ENCODE measurements at regions not wholly inside any gene's neighbourhood (a gene's known extent, or its start where the extent isn't known, plus 50 kb on each side); places are given as distances from the start of the nearest gene placed in this dataset.
"Not testable (repeated sequence)": the region's sequence is repeated elsewhere in the genome, so short reads cannot be mapped to it uniquely, and the experiment has no call there.

DNA sequence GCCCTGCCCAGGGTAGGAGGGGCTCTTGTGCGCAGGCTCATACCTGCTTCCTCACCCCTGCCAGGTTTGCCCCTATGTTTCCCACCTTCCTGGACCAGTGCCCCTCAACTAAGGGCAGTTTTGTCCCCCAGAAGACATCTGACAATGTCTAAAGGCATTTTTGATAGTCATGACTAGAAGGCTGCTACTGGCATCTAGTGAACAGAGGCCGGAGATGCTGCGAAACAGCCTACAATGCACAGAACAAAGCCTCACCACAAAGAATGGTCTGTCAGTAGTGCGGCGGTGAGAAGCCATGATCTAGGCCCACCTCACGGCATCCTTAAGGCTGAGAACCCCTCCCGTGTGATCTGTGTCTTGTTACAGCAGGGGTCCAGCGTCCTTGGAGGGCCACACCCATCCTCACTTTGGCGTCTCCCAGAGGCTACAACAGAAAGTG lies 96.0 kb downstream of the TMEM17 start:
- no peak for FAIRE-seq

GRCh38 chr2:62409442-62409841 lies 96.6 kb downstream of the TMEM17 start:
- no peak for FAIRE-seq

- no peak for FAIRE-seq
Observed at GRCh38 chr2:62408241-62408677, 97.7 kb downstream of the TMEM17 start.

- FAIRE-seq, result no peak
Observed at GRCh38 chr2:62407838-62408237, 98.2 kb downstream of the TMEM17 start.

DNA sequence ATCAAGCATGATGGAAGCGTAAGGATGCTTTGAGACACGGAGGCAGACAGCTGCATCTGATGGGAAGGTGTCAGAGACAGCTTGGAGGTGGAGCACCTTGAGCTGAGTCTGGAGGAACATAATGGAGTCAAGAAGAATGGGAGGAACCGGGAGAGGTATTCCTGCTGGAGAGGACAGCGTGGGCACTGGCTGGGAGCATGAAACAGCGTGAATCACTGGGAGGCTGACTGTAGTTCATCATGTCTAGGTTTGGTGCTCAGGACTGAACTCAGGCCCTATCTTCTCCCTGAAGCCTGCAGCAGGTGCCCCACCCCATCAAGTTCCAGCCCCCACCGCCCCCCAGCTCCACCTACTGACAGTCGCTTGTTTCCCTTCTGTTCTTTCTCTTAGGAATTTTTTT lies 98.6 kb downstream of the TMEM17 start:
- no peak for FAIRE-seq

DNA sequence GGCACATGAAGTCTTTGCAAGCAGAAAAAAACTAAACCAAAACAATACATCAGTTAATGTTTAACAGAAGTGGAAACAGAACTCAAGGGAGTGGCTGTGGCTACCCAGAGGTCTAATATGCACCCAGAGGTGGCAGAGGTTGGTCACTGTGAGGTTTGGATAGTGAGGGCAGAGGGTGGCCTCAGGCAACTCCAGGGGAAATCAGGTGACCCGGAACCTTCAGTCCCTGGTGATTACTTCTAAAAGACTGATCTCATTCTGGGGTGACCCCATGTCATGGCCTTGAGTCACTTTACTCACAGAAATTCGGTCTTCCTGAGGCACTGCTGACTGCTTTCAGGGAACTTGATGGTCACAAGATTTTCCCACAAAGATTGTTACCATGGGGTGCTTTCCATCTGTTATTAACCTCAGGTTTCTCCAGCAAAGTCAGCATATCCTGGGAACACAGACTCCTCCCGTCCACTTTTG lies 99.4 kb downstream of the TMEM17 start:
- FAIRE-seq, result no peak

DNA sequence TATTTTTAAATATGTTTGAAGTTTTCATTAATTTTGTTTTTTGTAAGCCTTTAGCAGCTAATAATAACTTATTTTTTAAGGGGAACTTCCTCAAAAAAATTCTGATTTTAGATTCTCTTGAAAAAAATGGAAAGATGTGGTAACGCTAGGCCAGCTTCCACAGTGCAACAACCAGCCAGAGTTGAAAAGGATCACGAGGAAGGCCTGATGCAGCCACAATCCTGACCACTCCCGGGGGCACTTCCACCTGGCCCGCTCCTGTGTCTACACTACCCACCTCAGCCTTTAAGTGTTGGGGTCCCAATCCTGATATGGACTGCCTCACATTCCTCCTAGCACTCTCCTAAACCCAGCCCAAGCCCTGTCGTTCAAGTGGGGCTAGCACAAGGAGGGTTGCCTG lies 101.1 kb downstream of the TMEM17 start:
- FAIRE-seq, result no peak

DNA sequence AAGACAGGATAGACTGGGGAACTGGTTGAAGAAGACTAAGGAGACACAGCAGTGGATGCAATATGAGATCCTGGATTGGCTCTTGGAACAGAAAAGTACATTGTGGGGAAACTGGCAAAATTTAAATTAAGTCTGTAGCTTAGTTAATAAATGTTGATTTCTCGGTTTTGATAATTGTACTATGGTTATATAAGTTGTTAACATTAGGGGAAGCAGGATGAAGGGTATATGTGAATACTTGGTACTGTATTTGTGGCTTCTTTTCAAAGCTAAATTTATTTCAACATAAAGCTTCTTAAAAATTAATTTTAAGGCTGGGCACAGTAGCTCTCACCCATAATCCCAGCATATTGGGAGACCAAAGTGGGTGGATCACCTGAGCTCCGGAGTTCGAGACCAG lies 103.8 kb downstream of the TMEM17 start:
- no peak for FAIRE-seq

DNA sequence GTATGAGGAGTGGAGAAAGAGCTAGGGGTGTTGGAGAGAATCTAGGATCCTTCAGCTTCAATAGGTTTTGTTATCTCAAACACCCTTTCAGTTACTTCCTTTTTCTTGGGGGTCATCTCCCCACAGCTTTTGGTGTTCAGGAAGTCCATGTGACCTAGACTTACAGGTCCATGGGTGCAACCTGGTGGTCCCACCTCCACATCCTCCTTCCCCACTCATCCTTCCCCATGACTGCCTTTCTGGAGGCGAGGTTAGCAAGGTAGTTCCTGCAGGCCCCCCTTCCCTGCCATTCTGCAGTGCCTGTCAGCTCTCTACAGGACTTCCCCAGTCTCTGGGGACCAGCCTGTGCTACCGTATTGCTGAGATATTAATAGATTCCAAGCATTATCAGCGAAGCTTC lies 107.6 kb downstream of the TMEM17 start:
- no peak for FAIRE-seq

DNA sequence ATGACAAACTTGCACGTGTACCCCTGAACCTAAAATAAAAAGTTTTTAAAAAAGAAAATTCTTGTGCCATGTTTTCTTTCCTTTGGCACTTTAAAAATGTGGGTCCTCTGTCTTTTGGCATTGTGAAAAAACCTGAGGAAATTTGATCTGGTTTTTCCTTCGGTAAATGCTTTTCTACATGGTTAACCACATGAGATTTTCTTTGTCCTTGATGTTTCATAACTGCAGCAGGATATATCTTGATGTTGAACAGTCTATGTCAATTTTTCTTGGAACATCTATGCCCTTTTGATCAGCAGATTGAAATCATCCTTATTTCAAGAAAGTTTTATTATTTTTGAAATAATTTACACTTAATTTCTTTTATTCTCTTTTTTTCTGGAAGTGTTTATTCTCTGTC lies 109.1 kb downstream of the TMEM17 start:
- no peak for FAIRE-seq

DNA sequence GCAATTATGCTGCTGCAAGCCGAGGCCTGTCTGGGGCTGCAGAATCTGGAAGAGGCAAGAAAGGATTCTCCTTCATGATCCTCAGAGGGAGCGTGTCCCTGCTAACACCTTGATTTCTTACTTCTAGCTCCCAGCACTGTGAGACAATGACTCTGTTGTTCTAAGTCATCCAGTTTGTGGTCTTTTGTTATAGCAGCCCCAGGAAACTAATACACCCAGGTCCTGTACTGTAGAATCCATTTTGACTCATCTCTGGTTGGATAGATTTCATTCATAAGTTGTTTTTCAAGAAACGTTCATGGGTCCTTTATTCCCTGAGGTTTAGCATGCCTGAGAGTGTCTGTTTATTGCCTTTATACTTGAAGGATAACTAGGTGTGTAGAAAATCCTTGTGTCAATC lies 112.7 kb downstream of the TMEM17 start:
- FAIRE-seq, result no peak

GRCh38 chr2:62391696-62392095 lies 114.3 kb downstream of the TMEM17 start:
- no peak for FAIRE-seq

DNA sequence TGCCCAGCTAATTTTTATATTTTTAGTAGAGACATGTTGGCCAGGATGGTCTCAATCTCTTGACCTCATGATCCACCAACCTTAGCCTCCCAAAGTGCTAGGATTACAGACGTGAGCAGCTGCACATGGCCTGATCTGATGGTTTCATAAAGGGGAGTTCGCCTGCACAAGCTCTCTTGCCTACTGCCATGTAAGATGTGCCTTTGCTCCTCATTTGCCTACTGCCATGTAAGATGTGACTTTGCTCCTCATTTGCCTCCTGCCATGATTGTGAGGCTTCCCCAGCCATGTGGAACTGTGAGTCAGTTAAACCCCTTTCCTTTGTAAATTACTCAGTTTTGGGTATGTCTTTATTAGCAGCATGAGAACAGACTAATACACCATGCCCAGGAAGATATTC lies 119.6 kb downstream of the TMEM17 start:
- FAIRE-seq, result not testable (repeated sequence)

GRCh38 chr2:62383846-62384245 lies 122.1 kb downstream of the TMEM17 start:
- FAIRE-seq, result no peak

DNA sequence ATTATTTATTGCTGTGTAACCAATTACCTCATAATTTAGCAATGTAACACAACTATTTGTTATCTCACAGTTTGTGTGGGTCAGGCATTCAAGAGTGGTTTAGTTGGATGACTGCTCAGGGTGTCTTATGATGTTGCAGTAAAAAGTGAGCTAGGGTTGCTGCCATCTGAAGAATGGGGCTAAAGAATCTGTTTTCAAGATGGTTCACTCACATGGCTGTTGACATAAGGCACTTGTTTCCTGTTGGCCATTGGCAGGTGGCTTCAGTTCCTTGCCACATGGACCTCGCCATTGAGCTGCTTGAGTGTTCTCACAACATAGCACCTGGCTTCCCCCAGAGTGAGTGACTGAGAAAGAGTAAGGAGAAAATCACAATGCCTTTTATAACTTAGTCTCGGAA lies 123.2 kb downstream of the TMEM17 start:
- FAIRE-seq, result no peak

DNA sequence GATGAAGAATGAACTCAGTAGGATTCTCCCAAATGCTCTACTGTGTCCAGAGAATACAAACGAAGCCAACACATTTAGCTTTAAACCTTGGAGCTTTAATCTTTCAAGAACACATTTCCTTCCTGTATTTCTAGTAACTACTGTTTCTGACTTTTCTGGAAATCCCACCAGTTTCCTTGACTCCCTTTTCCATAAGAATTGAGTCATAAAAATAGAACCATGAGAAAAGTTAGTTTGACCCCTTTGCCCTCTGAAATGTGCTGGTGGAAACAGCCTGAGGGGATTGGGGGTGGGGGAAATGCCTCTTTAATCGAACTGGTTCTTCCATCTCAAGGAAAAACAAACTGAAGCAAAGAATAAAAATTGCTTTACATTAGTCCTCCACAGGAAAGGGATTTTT lies 123.9 kb downstream of the TMEM17 start:
- no peak for FAIRE-seq

GRCh38 chr2:62381656-62382055 lies 124.3 kb downstream of the TMEM17 start:
- no peak for FAIRE-seq

DNA sequence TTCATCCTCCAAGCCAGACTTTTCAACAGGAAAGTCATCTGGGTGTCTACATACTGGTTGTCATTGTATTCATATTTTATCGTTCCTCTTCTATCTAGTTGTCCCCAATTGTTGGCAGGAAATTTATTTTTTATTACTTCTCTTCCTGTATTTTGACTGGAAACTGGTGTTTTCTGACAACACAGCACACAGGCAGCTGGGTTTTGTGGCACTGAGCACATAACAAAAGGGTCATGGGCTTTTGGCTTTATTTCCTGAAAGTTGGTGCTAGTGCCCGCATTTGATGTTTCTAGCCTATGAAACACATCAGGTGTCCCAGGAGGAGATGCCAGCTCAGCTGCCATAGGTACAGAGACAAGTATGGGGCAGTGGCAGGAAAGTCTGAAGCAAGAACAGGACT lies 126.4 kb downstream of the TMEM17 start:
- no peak for FAIRE-seq

- no peak for FAIRE-seq
Observed at GRCh38 chr2:62375113-62375420, 130.9 kb downstream of the TMEM17 start.

DNA sequence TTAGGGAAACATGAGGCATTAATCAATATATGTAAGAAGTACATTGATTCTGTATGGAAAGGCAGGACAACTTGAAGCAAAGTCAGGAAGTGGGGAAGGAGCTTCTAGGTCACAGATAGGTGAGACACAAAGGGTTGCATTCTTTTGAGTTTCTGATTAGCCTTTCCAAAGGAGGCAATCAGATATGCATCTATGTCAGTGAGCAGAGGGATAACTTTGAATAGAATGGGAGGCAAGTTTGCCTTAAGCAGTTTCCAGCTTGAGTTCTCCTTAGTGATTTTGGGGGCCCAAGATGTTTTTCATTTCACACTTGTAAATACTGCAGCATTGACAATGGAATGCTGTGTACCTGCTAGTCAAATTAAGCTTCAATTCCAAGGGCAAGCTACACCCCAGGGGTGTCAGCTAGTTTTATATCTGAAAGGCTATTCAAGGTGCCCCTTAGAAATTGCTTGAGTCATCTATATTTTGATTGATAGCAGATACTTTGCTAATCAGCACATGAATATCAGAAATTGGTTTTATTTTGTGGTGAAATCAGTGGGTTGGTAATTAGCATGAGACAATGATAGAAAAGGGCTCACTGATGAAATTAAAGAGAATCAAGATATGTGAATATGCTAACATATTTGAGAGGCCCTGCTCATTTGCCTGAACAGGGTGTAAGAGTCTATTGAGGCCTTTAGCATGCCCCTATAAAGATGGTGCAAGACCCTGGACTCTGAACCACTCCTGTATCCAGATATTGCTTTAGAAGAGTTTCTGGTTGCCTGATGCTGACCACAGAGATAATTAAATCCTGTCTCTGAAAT lies 131.5 kb downstream of the TMEM17 start:
- no peak for FAIRE-seq

- no peak for FAIRE-seq
Observed at GRCh38 chr2:62372824-62373223, 133.2 kb downstream of the TMEM17 start.

DNA sequence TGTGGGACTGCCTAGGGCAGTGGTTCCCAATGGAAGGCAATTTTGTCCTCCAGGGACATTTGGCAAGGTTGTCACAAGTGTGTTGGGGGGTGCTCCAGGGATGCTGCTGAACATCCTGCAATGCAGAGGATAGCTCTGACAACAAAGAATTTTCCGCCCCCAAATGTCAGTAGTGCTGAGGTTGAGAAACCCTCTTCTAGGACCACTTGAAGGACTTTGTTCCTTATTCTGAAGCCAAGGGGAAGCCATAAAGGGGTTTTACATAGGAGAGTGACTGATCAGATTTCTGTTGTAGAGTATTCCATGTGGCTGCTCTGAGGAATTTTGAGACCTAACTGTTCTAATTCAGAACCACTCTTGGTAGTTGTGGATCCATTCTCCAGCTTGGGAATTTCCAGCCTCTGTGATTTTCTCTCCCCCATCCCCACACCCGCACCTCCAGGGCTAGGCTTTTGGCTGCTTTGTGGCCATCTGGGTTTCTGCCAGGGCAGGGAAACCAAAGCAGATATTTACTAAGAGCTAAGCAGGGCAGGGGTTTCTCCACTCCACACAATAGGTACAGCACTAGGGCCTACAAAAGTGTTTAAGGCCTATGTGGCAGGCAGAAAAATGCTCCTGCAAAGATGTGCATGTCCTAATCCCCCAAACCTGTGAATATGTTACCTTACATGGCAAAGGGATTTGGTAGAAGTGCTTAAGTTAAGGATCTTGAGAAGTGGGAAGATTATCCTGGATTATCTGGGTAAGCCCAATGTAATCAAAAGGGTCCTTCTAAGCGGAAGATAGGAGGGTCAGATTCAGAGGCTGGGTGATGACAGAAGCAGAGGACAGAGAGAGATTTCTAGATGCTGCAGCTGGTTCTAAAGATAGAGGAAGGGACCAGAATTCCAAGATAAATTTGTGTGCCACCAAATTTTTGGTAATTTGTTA lies 135.4 kb downstream of the TMEM17 start:
- no peak for FAIRE-seq

DNA sequence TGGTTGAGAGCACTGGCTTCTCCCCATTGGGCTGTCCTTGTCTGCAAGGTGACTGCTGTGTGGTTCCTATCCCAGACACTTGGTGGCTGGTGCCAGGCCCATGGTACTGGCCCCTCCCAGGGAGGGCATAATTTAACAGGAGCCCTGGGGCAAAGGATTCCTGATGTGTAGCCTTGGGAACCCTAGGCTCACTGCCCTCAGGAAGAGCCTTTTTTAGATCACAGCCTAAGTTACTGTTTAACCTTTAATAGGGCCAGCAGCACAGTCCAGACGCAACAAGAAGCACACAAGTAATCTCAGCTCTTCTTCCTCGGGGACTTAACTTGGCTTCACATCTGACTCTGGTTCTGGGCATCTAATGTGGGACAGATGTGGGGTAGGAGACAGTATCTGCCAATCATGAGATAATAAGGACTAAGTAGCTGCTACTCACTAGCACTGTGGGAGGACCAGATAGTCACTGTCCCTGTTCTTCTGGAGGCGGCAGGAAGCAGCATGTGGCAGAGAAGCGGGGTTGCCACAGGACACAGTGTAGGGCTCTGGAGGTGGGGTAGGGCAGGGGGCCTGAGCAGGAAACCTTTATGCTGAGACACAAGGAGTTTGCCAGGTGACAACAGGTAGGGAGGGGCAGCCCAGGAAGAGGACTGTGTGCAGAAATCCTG lies 136.3 kb downstream of the TMEM17 start:
- no peak for FAIRE-seq
